PC-9 (cell line): ENCODE measurements at regions not wholly inside any gene's neighbourhood (a gene's known extent, or its start where the extent isn't known, plus 50 kb on each side); places are given as distances from the start of the nearest gene placed in this dataset.

Experiments used
- CTCF ChIP-seq: fragments of 200-600 bp; sonication (generic); conservative IDR thresholded peaks from 2 replicates; pipeline ENCODE4 v1.6.1; 2017; ENCODE audit warnings: mixed run types, antibody characterized with exemption, mild to moderate bottlenecking, moderate library complexity
- EZH2 ChIP-seq: fragments of 200-600 bp; sonication (generic); IDR thresholded peaks from 2 replicates; pipeline ENCODE4 v1.8.0; 2017; ENCODE audit warnings: antibody characterized with exemption, low read depth

DNA sequence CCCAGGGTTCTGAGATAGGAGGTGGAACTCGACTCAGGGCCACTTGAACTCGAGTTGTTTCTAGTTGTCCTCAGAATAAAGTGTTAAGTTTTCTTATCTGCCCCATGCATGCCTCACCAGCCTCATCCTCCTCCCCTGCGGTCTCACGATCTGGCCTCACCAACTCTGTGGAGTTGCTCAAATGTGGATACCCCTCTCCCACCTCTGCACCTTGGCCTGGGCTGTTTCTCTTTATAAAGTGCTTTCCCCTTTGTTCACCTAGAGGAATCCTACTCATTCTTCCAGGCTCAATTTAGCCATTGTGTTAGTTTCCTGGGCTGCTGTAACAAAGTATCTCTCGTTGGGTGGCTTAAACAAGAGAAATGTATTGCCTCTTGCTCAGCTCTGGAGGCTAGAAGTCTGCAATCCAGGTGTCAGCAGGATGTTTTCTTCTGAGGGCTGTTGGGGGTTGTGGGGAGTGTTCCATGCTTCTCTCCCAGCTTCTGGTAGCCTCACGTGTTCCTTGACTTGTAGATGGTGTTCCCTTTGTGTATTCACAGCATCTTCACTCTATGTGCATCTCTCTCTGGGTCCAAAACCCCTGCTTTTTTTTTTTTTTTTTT lies 100.7 kb downstream of the MEX3B start:
- TF ChIP-seq CTCF, result no peak
- TF ChIP-seq EZH2, result no peak
